ENCODE measurements at regions not wholly inside any gene's neighbourhood (a gene's known extent, or its start where the extent isn't known, plus 50 kb on each side); places are given as distances from the start of the nearest gene placed in this dataset.

- no peak overlapping the region for H3K27ac Mint-ChIP-seq (ENCODE audit: unreplicated experiment)
- peaks cover 4% of the 10 kb centered on the region for H3K9me3 Mint-ChIP-seq (ENCODE audit: unreplicated experiment)
- H3K36me3 Mint-ChIP-seq (ENCODE audit: unreplicated experiment): peaks cover 6% of the 10 kb centered on the region
- DNase-seq: no peak
- H3K27me3 Mint-ChIP-seq (ENCODE audit: unreplicated experiment): no peaks in the 10 kb centered on the region
- no peak overlapping the region for H3K4me3 Mint-ChIP-seq (ENCODE audit: unreplicated experiment)
- no peak for TF ChIP-seq CTCF (IDR thresholded peaks at IDR 0.05; ENCODE audit: partially characterized antibody, unreplicated experiment)
- no peaks in the 10 kb centered on the region for H3K4me1 Mint-ChIP-seq (ENCODE audit: low read depth, unreplicated experiment)
These were observed 168.8 kb upstream of the PPP2R2D start for GRCh38 chr10:131731780-131732630.

GRCh38 chr10:131732631-131733127 is 168.1 kb upstream of the PPP2R2D start:
- peaks cover 6% of the 10 kb centered on the region for H3K36me3 Mint-ChIP-seq (ENCODE audit: unreplicated experiment)
- H3K4me3 Mint-ChIP-seq (ENCODE audit: unreplicated experiment): no peak overlapping the region
- H3K27me3 Mint-ChIP-seq (ENCODE audit: unreplicated experiment): no peaks in the 10 kb centered on the region
- H3K27ac Mint-ChIP-seq (ENCODE audit: unreplicated experiment): no peak overlapping the region
- TF ChIP-seq CTCF (IDR thresholded peaks at IDR 0.05; ENCODE audit: partially characterized antibody, unreplicated experiment): no peak
- DNase-seq: no peak
- peaks cover 4% of the 10 kb centered on the region for H3K9me3 Mint-ChIP-seq (ENCODE audit: unreplicated experiment)
- no peaks in the 10 kb centered on the region for H3K4me1 Mint-ChIP-seq (ENCODE audit: low read depth, unreplicated experiment)

GRCh38 chr10:131733596-131733995 is 167.2 kb upstream of the PPP2R2D start:
- peaks cover 4% of the 10 kb centered on the region for H3K9me3 Mint-ChIP-seq (ENCODE audit: unreplicated experiment)
- no peak overlapping the region for H3K27ac Mint-ChIP-seq (ENCODE audit: unreplicated experiment)
- no peaks in the 10 kb centered on the region for H3K4me1 Mint-ChIP-seq (ENCODE audit: low read depth, unreplicated experiment)
- H3K4me3 Mint-ChIP-seq (ENCODE audit: unreplicated experiment): no peak overlapping the region
- TF ChIP-seq CTCF (IDR thresholded peaks at IDR 0.05; ENCODE audit: partially characterized antibody, unreplicated experiment): no peak
- peaks cover 6% of the 10 kb centered on the region for H3K36me3 Mint-ChIP-seq (ENCODE audit: unreplicated experiment)
- no peaks in the 10 kb centered on the region for H3K27me3 Mint-ChIP-seq (ENCODE audit: unreplicated experiment)
- no peak for DNase-seq

GRCh38 chr10:131735577-131735976 is 165.2 kb upstream of the PPP2R2D start:
- Mint-ChIP-seq H3K4me1 (ENCODE audit: low read depth, unreplicated experiment) (no peaks in the 10 kb centered on the region), H3K36me3 (ENCODE audit: unreplicated experiment) (peaks cover 15% of the 10 kb centered on the region), H3K9me3 (ENCODE audit: unreplicated experiment) (peaks cover 5% of the 10 kb centered on the region), H3K4me3 (ENCODE audit: unreplicated experiment) (no peak overlapping the region), H3K27ac (ENCODE audit: unreplicated experiment) (no peak overlapping the region), H3K27me3 (ENCODE audit: unreplicated experiment) (no peaks in the 10 kb centered on the region)
- TF ChIP-seq CTCF (IDR thresholded peaks at IDR 0.05; ENCODE audit: partially characterized antibody, unreplicated experiment): no peak
- no peak for DNase-seq

- Mint-ChIP-seq H3K27ac (ENCODE audit: unreplicated experiment) (no peak overlapping the region), H3K27me3 (ENCODE audit: unreplicated experiment) (no peaks in the 10 kb centered on the region), H3K4me1 (ENCODE audit: low read depth, unreplicated experiment) (no peaks in the 10 kb centered on the region), H3K4me3 (ENCODE audit: unreplicated experiment) (no peak overlapping the region), H3K9me3 (ENCODE audit: unreplicated experiment) (peaks cover 5% of the 10 kb centered on the region), H3K36me3 (ENCODE audit: unreplicated experiment) (peaks cover 15% of the 10 kb centered on the region)
- no peak for DNase-seq
- no peak for TF ChIP-seq CTCF (IDR thresholded peaks at IDR 0.05; ENCODE audit: partially characterized antibody, unreplicated experiment)
These were observed 164.4 kb upstream of the PPP2R2D start for GRCh38 chr10:131736321-131736980.
